T-helper 22 cell (primary cell): ENCODE measurements at regions not wholly inside any gene's neighbourhood (a gene's known extent, or its start where the extent isn't known, plus 50 kb on each side); places are given as distances from the start of the nearest gene placed in this dataset.

Experiments
- DNase-seq: peaks from one replicate; pipeline ENCODE4 v3.0.0-alpha.2; 2020; ENCODE audit warnings: low read depth

DNA sequence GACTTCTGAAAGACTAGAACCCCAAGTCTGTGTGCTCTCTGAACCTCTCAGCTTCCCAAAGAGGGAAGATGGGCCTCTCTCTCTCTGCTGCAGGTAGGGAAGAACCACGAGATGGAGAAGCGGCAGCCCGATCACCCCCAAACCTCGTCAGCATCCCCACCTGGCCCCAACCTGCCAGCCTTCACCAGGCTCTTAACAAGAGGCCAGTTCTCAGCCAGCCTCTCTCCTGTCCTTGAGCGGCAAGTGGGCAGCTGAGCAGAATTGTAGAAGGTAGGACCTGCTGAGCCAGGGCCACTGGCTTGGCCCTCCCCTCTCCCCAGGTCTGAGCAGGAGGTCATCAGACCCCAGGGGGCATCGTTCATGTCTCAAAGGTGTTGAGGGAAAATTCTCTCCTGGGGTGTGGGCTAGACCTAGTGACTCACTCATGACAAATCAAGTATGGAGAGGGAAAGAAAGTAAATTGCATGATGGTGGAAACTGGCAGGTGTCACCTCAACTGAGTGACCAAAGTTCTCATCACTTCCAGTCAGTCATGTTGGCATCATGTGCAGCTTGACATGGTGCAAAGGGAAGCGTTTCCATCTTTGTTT lies 92.0 kb upstream of the GPR26 start:
- DNase-seq: no peak

DNA sequence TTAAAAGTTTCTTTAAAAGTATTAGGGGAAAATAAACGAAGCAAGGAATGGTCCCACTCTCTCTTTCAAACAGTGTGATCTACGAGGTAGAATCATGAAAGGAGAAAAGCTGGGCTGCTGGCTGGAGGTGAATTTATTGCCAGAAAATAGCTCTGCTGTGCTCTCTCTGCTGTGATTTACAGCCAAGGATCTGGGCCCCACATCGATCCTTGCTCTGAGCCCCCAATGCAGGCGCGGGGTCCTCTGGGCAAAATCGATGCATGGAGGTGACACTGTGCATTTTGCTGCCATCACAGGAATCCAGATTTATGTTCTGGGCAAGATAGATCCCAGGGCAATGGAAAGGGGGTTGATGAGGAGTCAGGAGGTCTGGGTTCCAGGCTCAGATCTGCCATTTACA lies 91.0 kb upstream of the GPR26 start:
- DNase-seq: no peak

DNA sequence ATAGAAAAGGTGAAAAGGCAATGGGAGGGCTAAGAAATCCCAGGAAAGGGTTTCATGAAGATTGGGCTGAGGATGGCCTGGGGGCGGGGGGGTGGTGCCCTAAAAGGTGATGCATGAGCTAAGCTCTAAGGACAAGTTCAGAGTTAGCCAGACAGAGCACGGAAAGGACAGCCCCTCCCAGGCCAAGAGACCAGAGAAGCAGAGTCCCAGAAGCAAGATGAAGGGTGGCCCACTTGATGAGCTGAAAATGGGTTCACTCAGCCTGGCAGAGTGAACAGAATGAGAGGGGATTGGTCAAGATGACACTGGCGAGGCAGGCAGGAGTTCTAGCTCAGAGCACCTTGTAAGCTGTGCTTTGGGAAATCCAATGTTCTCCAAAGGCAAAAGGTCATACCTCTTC lies 89.4 kb upstream of the GPR26 start:
- DNase-seq: no peak

DNA sequence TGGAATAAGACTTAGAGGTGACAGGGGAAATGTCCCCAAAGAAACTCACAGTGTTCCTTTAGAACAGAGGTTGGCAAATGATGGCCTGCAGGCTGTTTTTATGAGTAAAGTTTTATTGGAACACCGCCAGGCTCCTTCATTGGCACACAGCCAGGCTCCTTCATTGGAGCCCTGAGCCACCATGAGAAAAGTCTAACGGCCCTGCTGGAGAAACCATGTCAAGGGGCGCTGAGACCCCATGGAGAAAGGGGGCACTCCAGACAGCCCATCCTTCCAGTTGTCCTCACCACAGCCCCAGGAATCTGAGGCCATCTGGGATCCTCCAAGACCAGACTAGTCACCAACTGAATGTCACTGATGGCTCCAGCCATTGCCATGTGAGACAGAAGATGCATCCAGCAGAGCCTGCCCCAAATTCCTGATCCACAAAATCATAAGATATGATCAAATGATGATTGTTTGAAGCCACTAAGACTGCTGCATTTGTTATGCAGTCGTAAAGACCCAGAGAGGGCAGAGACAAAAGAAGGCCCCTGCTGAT lies 88.2 kb upstream of the GPR26 start:
- DNase-seq: no peak

DNA sequence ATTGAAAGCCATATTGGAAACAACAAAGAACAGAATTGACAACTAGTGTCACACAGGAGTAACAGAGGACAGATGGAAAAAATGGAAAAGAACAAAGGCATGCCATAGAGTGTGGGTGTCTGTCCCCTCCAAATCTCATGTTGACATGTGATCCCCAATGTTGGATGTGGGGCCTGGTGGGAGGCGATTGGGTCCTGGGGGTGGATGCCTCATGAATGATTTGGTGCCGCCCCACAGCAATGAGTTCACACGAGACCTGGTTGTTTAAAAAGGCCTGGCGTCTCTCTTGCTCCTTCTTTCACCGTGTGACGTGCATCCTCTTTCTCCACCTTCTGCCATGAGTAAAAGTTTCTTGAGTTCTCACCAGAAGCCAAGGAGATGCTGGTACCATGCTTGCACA lies 87.4 kb upstream of the GPR26 start:
- DNase-seq: no peak

DNA sequence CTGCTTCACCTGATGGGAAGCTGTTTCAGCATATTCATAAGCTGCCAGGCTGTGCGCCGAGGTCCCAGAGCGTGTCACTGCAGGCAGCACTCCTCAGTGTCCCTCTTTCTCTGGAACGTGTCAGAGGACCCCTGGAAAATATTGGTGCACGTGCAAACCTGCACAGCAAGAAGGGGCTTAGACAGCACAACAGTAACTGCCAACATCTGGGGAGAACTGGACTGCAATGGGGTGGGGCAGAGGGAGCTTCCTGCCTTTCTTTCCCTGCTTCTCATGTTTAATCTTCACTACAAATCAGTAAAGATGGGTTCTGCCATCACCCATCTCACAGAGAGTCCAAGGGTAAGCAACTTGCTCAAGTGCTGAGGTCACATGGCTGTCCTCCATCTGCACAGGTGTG lies 86.5 kb upstream of the GPR26 start:
- DNase-seq: no peak

DNA sequence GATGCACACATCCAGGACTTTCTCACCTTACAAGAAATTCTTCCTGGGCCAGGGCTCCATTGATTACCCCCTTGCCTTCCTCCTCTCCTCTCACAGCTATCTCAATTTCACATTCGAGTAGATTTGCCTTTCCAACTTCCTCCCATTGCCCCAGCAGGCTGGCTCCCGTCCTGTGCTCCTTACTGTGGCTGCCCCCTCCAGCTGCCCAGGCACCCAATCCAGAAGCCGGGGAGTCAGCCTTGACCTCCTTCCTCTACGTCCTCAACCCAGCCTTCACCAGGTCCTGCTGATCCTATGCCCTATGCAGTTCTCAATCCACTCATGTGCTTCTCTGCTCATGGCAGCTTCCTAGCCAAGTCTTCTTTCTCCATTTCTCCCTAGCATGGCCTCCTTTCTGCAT lies 85.7 kb upstream of the GPR26 start:
- DNase-seq: no peak

DNA sequence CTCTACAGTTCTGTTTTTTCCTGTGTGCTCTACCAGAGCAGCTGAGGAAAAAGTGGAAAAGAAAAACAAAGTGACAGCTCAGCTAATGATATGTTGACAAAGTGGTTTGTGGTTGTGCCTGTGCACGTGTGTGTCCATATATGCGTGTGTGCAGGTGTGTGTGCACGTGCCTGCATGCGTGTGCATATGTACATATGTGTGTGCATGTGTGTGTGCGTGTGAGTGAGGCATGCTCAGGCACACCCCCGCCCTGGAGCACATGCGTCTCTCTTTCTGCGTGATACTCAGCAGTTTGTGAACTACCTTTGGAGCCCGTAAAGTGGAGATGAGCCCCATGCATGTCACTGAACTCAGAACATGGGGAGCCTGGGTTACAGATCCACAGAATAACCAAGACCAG lies 84.5 kb upstream of the GPR26 start:
- no peak for DNase-seq

DNA sequence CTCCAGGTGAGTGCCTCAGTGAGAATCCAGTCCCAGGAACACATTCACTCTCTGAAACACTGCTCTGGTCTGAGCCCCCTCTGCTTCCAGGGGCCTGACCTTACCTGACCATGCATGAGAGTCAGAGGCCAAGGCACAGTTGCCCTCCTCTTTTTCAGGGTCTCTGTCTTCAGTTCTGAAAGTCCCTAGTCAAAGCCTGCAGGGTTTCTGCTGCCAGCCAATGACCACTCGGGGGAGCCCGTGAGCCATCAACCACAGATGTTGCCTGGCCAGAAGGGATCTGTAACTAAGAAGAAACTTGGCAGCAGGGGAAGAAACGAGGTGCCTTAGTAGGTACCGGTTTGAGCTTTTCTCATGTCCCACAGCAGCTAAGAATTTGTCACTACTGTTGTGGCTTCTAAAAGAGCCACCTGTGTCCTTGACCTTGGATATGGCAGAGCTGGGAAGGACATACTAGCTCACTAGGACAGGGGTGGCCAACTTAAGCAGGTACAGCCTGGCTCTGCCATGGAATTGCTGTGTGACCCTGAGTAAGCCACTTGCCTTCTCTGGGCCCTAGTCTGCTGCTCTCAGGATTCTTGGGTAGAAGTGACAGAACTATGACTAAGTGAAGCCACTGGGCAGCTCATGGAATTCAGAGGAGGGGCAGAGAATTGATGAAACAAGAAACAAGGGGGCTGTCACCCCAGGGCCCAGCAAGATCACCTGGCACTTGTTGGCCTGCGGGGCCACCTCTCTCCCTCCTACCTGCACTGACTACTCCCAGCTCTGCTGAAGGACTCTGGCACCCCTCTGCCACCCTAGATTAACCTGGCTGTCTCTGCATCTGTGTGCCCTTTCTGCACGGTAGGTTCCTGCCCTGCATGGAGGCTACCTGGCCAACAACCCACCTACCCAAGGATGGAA lies 83.8 kb upstream of the GPR26 start:
- DNase-seq: no peak

DNA sequence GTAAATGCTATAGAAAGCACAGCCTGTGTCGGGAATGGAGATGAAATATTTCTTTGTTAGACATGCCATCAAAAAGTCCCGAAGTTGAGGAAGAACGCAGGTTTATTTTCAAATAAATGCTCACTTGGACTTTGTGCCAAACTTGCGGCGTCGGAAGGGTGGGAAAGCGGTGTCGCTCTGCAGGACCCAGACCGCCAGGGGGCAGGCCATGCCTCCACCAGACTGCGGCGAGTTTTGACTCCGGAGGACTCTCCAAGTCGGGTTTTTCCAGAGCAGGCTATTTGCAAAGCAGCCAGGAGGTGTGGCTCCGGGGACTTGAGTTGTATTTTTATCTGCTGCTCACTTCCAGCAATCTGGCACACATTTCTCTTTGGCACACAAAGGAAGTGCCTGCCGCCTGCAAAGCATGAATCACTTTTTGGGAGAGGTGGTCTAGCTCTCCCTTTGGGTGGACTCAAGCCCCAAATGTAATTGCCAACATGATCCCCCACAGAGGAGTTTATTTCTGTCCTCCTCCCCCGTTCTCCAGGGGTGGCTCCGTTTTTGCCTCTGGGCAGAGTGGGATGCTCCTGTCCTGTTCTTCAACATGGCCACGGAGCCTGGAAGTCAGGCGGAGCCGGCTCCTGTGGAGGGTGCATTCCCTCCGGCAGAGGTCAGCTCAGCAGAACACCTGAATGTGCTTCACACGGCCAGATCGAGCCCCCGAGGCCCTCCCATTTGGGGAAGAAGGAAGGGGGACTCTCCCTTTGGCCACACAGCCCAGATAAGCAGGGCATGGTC lies 82.3 kb upstream of the GPR26 start:
- no peak for DNase-seq

DNA sequence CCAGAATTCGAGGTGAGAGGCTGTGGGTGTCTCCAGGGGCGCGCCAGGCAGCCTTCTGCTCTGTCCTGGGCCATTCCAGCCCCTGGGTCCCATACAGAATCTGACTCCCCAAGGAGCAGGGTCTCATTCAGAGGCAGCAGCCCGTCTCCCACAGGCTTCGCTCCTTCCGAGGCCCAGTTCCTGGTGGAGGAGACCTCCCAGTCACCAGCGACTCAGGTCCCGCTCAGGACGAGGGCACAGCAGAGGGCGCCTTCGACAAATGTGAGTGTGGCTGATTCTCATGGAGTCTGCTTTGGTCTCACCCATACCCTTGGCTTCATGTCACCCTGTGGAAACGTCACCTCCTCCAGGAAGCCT lies 81.8 kb upstream of the GPR26 start:
- no peak for DNase-seq

DNA sequence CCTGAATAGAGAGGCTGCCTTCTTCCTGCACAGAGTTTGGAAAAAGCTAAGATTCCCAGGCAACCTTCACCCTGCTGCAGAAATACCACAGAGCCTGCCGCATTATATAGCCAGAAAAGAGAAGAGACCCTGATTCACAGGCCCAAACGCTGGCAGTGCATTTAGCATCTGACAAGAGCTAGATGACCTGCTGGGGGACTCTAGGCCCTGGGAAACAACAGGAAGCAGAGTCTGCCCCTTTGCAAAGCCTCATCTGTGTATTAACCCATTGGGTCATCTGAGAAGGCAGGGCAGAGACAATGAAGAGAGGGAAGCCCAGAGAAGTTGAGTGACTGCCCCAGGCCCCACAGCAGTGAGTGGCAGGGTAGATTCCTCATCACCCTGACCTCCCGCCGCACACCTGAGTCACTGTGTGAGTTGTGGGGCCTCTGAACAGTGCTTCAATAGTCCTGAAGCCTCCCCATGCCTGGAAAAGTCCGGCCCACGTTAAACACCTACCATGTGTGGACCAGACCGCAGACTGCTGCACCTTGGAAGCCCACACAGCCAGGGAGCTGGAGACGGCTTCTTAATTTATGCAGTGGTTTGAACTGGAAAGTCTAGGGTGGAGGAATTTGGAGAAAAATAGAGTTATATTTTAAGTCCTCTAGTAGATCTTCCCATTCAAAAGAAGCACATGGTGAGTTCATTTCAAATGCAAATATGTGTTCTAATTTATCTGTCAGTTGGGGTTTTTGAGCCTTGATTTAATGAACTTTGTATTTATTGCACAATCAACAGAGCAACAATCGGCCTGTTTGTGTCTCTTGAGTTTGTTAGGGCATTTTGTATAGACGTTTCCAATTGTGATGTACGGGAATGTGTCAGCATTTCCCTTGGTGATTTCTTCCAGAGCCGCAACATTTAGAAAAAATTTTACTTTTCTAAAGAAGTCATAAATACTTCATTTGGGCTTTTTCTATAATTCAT lies 80.4 kb upstream of the GPR26 start:
- DNase-seq: no peak

DNA sequence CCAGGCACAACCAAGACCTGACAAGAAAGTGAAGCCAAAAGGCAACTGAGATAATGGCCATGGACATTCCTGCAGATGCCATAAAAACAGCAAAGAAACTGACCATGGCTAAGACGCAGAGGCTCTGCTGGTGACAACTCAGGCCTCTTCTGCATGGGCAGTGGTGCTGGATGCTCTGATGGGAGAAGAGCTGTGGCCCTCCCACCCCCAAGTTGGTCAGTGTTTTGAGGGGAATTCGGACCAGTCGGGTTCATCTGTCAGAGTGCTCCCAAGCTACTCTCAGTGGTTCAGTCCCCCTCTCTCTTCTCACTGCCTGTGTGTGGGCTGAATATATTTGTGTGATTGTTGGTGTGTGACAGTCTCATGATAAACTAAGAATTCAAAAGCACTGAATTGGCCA lies 79.0 kb upstream of the GPR26 start:
- DNase-seq: no peak

DNA sequence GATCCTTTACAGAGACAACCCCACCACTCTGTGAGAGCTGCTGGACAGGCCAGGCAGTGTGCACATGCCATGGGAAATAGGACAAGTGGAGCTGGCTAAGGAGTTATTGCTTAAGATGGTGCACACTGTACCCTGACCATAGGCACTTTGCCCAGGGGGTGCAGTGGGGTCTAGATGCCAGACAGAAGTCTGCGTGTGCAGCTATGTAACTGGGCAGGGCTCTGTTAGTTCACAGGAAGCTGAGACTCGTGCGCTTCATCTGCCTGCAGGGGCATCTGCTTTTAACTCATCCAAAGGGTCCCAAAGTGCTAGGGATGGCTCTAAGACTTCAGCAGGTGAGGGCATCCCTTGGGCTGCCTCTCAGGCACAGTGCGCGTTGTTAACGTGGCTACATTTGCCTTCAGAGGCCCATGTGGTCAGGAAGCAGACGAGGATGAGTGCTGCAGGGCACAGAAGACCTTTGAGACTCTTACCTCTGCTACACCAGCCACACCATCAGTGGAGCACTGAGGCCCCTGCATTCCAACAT lies 77.7 kb upstream of the GPR26 start:
- no peak for DNase-seq

DNA sequence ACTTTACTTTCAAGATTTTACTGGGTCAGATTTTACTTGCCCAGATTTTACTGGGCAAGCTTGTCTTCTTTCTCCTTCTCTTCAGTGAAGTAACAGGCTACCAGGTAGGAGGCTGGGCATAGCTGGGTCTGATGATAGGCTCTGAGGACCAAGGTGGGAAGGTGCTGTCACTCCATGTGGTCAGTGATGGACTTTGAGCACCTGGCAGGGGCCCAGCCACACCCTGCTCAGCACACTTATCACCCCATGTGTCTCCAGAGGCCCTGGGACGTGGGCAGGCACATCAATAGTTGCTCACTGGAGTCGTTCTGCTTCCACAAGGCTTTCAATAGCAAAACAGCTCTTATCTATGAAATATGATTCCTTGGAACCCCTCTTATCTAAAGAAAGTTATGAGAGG lies 70.5 kb upstream of the GPR26 start:
- DNase-seq: no peak

DNA sequence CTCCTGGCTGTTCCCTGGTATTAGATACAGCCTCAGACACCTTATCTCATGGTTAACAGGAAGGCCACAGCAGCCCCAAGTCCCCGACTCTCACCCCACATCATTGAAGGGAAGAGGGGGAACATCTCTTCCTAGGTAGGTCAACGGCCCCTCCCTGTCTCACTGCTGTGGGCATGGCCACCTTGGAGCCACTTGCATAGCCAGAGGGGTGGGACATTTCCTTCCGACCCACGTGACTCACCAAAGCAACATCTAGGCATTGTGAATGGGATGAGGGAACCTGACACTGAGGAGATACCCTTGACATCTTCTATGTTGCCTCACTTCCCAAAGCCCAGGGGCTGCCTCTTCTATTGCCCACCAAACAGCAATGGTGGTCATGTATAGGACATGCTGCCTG lies 68.5 kb upstream of the GPR26 start:
- DNase-seq: no peak

DNA sequence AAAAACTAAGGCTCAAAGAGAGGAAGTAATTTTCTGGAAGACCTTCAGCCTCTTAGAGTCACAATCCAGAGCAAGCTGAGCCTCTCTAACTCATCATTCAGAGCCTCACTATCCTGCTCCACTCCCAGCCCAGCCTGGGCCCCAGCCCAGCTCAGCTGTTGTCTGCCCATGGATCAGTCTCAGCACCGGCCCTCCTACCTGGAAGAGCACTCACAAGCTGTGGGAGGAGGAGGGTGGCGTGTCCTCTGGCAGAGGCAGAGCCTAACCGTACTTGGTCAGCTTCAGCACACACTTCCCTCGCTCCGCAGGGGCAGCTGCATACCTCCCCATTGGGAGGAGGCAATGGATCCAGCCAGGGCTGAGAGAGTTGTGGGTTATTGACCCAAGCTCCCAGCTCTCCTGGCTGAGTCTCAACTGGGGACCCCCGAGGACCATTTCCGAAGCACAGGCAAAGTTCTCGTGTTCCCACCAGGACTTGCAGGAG lies 66.7 kb upstream of the GPR26 start:
- no peak for DNase-seq

DNA sequence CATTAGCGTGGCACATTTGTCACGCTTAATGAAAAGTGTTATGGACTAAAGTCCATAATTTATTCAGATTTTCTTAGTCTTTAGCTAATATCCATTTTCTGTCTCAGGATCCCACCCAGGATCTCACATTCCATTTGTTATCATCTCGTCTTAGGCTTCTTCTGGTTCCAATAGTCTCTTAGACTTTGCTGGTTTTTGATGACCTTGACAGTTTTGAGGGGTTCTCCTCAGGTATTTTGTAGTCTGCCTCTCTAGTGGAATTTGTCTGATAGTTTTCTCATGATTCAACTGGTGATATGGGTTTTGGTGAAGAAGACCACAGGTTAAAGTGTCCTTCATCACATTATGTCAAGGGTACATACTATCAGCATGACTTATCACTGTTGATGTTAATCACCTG lies 66.0 kb upstream of the GPR26 start:
- no peak for DNase-seq

DNA sequence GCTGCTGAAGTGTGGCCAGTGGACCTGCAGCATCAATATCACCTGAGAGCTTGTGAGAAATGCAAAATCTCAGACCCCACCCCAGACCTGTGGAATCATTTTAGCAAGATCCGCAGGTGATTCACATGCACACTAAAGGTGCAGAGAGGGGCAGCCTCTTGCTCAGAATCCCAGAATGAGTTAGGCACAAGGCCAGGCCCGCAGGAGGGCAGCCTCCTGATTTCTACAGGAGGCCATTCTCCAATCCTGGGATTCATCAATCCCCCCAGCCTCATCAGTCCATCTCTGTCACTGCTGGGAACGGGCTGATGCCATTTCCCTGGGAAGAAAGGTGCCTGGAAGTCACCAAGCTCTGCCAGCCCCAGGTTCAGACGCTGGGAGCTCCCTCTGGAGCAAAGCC lies 63.0 kb upstream of the GPR26 start:
- no peak for DNase-seq

DNA sequence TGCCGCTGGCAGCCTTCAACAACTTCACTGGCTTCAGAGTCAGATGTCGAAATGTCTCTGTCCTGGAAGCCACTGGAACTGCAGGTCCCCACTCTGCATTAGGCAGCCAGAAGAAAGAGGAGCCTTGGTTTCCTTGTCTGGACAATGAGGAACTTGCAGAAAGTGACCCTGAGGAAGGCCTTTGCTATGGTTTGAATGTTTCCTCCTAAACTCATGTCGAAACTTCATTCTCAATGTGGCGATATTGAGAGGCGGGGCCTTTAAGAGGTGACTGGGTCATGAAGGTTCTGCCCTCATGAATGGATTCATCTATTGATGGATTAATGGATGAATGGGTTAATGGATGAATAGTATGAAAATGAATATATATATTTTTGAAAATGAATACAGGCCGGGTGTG lies 61.6 kb upstream of the GPR26 start:
- no peak for DNase-seq

DNA sequence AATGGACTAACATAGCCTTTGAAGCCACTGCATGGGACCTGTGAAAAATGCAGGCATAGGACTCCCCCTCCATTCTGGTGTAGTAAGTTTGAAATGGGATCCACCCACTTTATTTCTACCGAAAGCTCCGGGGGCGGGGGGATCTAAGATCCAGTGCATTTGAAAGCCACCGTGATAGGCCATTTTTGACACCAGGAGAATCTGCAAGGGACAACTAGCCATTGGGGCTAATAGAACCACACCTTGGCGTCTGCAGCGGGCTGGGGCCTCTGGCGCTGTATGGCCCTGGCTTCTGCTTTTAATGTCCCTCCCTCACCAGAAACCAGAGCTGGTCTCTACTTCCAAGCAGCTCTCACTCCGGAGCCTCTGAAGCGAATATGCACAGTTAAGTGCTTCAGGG lies 60.1 kb upstream of the GPR26 start:
- no peak for DNase-seq
